Stimulated activated effector memory CD8-positive, alpha-beta T cell treated with anti-CD3 and anti-CD28 coated beads, Interleukin-12 subunit alpha, Interleukin-12 subunit beta, amount 100 ng/mL, for 72 hours (primary cell): ENCODE measurements at regions not wholly inside any gene's neighbourhood (a gene's known extent, or its start where the extent isn't known, plus 50 kb on each side); places are given as distances from the start of the nearest gene placed in this dataset.

Experiments used
- ATAC-seq: fragments of 150-1000 bp; cut with Tn5 transposase; 2 replicates; pipeline ENCODE4 v1.10.0; 2021
- DNase-seq, 2 donors: peaks; one replicate each; pipeline ENCODE4 v3.0.0; 2021 to 2022; ENCODE audit warnings: low spot score in 2 of 2
- H3K27ac Mint-ChIP-seq: one replicate; pipeline ENCODE4 v1.8.0; 2022; ENCODE audit warnings: mild to moderate bottlenecking, mixed read lengths
- H3K36me3 Mint-ChIP-seq: one replicate; pipeline ENCODE4 v1.8.0; 2022; ENCODE audit warnings: mild to moderate bottlenecking, mixed read lengths
- H3K4me1 Mint-ChIP-seq: one replicate; pipeline ENCODE4 v1.8.0; 2022; ENCODE audit warnings: mixed read lengths
- H3K4me3 Mint-ChIP-seq: one replicate; pipeline ENCODE4 v1.8.0; 2022; ENCODE audit warnings: mild to moderate bottlenecking, mixed read lengths
- H3K9me3 Mint-ChIP-seq: one replicate; pipeline ENCODE4 v1.8.0; 2022; ENCODE audit warnings: mixed read lengths

- ATAC-seq = no peak
- no peak overlapping the region for H3K4me3 Mint-ChIP-seq
- no peaks in the 10 kb centered on the region for H3K36me3 Mint-ChIP-seq
- no peak overlapping the region for H3K27ac Mint-ChIP-seq
- no peak for DNase-seq
- H3K9me3 Mint-ChIP-seq = peaks cover 30% of the 10 kb centered on the region
- H3K4me1 Mint-ChIP-seq = no peaks in the 10 kb centered on the region
These were observed 1060.3 kb downstream of the DSC3 start for GRCh38 chr18:29982218-29982617.

- DNase-seq (no peak), ATAC-seq (no peak)
- Mint-ChIP-seq H3K36me3 (no peaks in the 10 kb centered on the region), H3K4me1 (no peaks in the 10 kb centered on the region), H3K9me3 (peaks cover 22% of the 10 kb centered on the region), H3K4me3 (no peak overlapping the region), H3K27ac (no peak overlapping the region)
These were observed 1062.7 kb downstream of the DSC3 start for GRCh38 chr18:29979881-29980280.

GRCh38 chr18:29969876-29970275, 1072.7 kb downstream of the DSC3 start:
- DNase-seq (no peak), ATAC-seq (no peak)
- Mint-ChIP-seq H3K36me3 (no peaks in the 10 kb centered on the region), H3K27ac (no peak overlapping the region), H3K4me3 (no peak overlapping the region), H3K9me3 (peaks cover 20% of the 10 kb centered on the region), H3K4me1 (no peaks in the 10 kb centered on the region)

- Mint-ChIP-seq H3K4me1 (no peaks in the 10 kb centered on the region), H3K27ac (no peak overlapping the region)
- ATAC-seq = no peak
These were observed 1080.0 kb downstream of the DSC3 start for GRCh38 chr18:29962579-29962978.

GRCh38 chr18:29960539-29960938, 1082.0 kb downstream of the DSC3 start:
- Mint-ChIP-seq H3K36me3 (no peaks in the 10 kb centered on the region), H3K4me3 (no peak overlapping the region), H3K27ac (no peak overlapping the region), H3K4me1 (no peaks in the 10 kb centered on the region), H3K9me3 (peaks cover 5% of the 10 kb centered on the region)
- DNase-seq (no peak), ATAC-seq (no peak)

More at GRCh38 chr18:29962579-29962978, 1080.0 kb downstream of the DSC3 start:
- no peak overlapping the region for H3K4me3 Mint-ChIP-seq
- DNase-seq = no peak
- H3K9me3 Mint-ChIP-seq = peaks cover 7% of the 10 kb centered on the region
- no peaks in the 10 kb centered on the region for H3K36me3 Mint-ChIP-seq

GRCh38 chr18:29930231-29930630, 1112.3 kb downstream of the DSC3 start:
- ATAC-seq (no peak), DNase-seq (no peak)
- peaks cover 28% of the 10 kb centered on the region for H3K9me3 Mint-ChIP-seq
- no peaks in the 10 kb centered on the region for H3K4me1 Mint-ChIP-seq
- no peak overlapping the region for H3K4me3 Mint-ChIP-seq
- no peaks in the 10 kb centered on the region for H3K36me3 Mint-ChIP-seq
- no peak overlapping the region for H3K27ac Mint-ChIP-seq

GRCh38 chr18:29928081-29928480, 1114.5 kb downstream of the DSC3 start:
- no peaks in the 10 kb centered on the region for H3K4me1 Mint-ChIP-seq
- H3K9me3 Mint-ChIP-seq = peaks cover 28% of the 10 kb centered on the region
- ATAC-seq (no peak), DNase-seq (no peak)
- H3K4me3 Mint-ChIP-seq = no peak overlapping the region
- no peaks in the 10 kb centered on the region for H3K36me3 Mint-ChIP-seq
- no peak overlapping the region for H3K27ac Mint-ChIP-seq

GRCh38 chr18:29925566-29925965, 1117.0 kb downstream of the DSC3 start:
- H3K4me3 Mint-ChIP-seq = no peak overlapping the region
- ATAC-seq = no peak

GRCh38 chr18:29912351-29912750, 1130.2 kb downstream of the DSC3 start:
- no peaks in the 10 kb centered on the region for H3K4me1 Mint-ChIP-seq
- H3K9me3 Mint-ChIP-seq = peaks cover 23% of the 10 kb centered on the region
- no peak for DNase-seq
- ATAC-seq = no peak
- no peaks in the 10 kb centered on the region for H3K36me3 Mint-ChIP-seq
- H3K27ac Mint-ChIP-seq = no peak overlapping the region
- H3K4me3 Mint-ChIP-seq = no peak overlapping the region

More at GRCh38 chr18:29925566-29925965, 1117.0 kb downstream of the DSC3 start:
- Mint-ChIP-seq H3K9me3 (peaks cover 26% of the 10 kb centered on the region), H3K4me1 (no peaks in the 10 kb centered on the region), H3K27ac (no peak overlapping the region), H3K36me3 (no peaks in the 10 kb centered on the region)
- no peak for DNase-seq

GRCh38 chr18:29892960-29893558, 1149.5 kb downstream of the DSC3 start:
- no peaks in the 10 kb centered on the region for H3K36me3 Mint-ChIP-seq
- no peak overlapping the region for H3K27ac Mint-ChIP-seq
- H3K4me1 Mint-ChIP-seq = no peaks in the 10 kb centered on the region
- H3K4me3 Mint-ChIP-seq = no peak overlapping the region
- DNase-seq (no peak), ATAC-seq (no peak)
- H3K9me3 Mint-ChIP-seq = peaks cover 19% of the 10 kb centered on the region

GRCh38 chr18:29883114-29883513, 1159.4 kb downstream of the DSC3 start:
- Mint-ChIP-seq H3K4me3 (no peak overlapping the region), H3K9me3 (peaks cover 10% of the 10 kb centered on the region), H3K4me1 (no peaks in the 10 kb centered on the region), H3K36me3 (no peaks in the 10 kb centered on the region), H3K27ac (no peak overlapping the region)
- no peak for ATAC-seq
- no peak for DNase-seq

- Mint-ChIP-seq H3K4me1 (no peaks in the 10 kb centered on the region), H3K4me3 (no peak overlapping the region)
These were observed 1159.9 kb downstream of the DSC3 start for GRCh38 chr18:29882620-29883019.

GRCh38 chr18:29879763-29880162, 1162.8 kb downstream of the DSC3 start:
- DNase-seq = no peak
- Mint-ChIP-seq H3K27ac (no peak overlapping the region), H3K4me1 (no peaks in the 10 kb centered on the region), H3K9me3 (peaks cover 13% of the 10 kb centered on the region), H3K36me3 (no peaks in the 10 kb centered on the region), H3K4me3 (no peak overlapping the region)
- no peak for ATAC-seq

More at GRCh38 chr18:29882620-29883019, 1159.9 kb downstream of the DSC3 start:
- no peak overlapping the region for H3K27ac Mint-ChIP-seq
- no peaks in the 10 kb centered on the region for H3K36me3 Mint-ChIP-seq
- H3K9me3 Mint-ChIP-seq = peaks cover 10% of the 10 kb centered on the region
- DNase-seq (no peak), ATAC-seq (no peak)

GRCh38 chr18:29874519-29875098, 1167.9 kb downstream of the DSC3 start:
- Mint-ChIP-seq H3K27ac (no peak overlapping the region), H3K4me3 (no peak overlapping the region), H3K4me1 (no peaks in the 10 kb centered on the region), H3K36me3 (no peaks in the 10 kb centered on the region), H3K9me3 (peaks cover 21% of the 10 kb centered on the region)
- ATAC-seq (no peak), DNase-seq (no peak)

- no peak for DNase-seq
- ATAC-seq = no peak
- Mint-ChIP-seq H3K27ac (no peak overlapping the region), H3K4me1 (no peaks in the 10 kb centered on the region), H3K36me3 (no peaks in the 10 kb centered on the region), H3K9me3 (peaks cover 20% of the 10 kb centered on the region), H3K4me3 (no peak overlapping the region)
These were observed 1169.3 kb downstream of the DSC3 start for GRCh38 chr18:29873211-29873610.

- ATAC-seq (no peak), DNase-seq (no peak)
- H3K4me1 Mint-ChIP-seq = no peaks in the 10 kb centered on the region
- H3K4me3 Mint-ChIP-seq = no peak overlapping the region
- H3K36me3 Mint-ChIP-seq = no peaks in the 10 kb centered on the region
- H3K9me3 Mint-ChIP-seq = peaks cover 16% of the 10 kb centered on the region
- no peak overlapping the region for H3K27ac Mint-ChIP-seq
These were observed 1171.3 kb downstream of the DSC3 start for GRCh38 chr18:29871246-29871645.
